BE2C (cell line): ENCODE measurements at regions not wholly inside any gene's neighbourhood (a gene's known extent, or its start where the extent isn't known, plus 50 kb on each side); places are given as distances from the start of the nearest gene placed in this dataset.

Source experiments
- DNase-seq: peaks from one replicate; pipeline ENCODE4 v3.0.0-alpha.2; 2020
- H3K27me3 ChIP-seq: fragments of 250-450 bp; sonication (Bioruptor Pico); 2 replicates; pipeline ENCODE4 v1.5.1; 2020; ENCODE audit warnings: mild to moderate bottlenecking
- H3K36me3 ChIP-seq: fragments of 250-450 bp; sonication (Bioruptor Pico); 2 replicates; pipeline ENCODE4 v1.5.1; 2020; ENCODE audit warnings: mild to moderate bottlenecking
- H3K4me1 ChIP-seq: fragments of 250-450 bp; sonication (Bioruptor Pico); 2 replicates; pipeline ENCODE4 v1.5.1; 2020
- H3K4me3 ChIP-seq: 2 replicates; pipeline ENCODE4 v1.5.1; 2011; ENCODE audit warnings: low read depth, low read length
- H3K9me3 ChIP-seq: fragments of 250-450 bp; sonication (Bioruptor Pico); 2 replicates; pipeline ENCODE4 v1.5.1; 2020
- TF ChIP-seq, protein P1 (sequence below): IDR thresholded peaks from 2 replicates; pipeline ENCODE4 v1.5.1; 2012; ENCODE audit warnings: mild to moderate bottlenecking, low read depth, low read length

DNA sequence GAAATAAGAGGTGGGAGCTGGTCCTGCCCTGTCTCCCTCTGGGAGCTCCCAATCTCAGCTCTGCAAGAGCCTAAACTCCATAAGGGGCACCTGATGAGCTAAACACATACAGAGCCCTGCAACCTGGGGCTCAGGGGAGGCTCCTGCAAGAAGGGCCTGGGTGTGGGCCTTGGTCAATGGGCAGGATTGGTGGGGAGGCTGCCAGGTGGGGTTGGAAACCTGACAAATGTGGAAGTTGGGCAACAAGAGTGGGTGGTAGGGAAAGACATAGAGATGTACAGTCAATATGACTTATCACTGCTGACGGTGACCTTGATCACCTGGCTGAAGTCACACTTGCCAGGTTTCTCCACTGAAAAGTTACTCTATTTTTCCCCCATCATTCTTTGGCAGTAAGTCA is 209.9 kb downstream of the TTC32 start:
- H3K9me3 ChIP-seq, result no peaks in the 10 kb centered on the region
- no peaks in the 10 kb centered on the region for H3K4me1 ChIP-seq
- no peak for DNase-seq
- no peaks in the 10 kb centered on the region for H3K36me3 ChIP-seq
- no peak overlapping the region for H3K4me3 ChIP-seq
- TF ChIP-seq, protein P1, sequence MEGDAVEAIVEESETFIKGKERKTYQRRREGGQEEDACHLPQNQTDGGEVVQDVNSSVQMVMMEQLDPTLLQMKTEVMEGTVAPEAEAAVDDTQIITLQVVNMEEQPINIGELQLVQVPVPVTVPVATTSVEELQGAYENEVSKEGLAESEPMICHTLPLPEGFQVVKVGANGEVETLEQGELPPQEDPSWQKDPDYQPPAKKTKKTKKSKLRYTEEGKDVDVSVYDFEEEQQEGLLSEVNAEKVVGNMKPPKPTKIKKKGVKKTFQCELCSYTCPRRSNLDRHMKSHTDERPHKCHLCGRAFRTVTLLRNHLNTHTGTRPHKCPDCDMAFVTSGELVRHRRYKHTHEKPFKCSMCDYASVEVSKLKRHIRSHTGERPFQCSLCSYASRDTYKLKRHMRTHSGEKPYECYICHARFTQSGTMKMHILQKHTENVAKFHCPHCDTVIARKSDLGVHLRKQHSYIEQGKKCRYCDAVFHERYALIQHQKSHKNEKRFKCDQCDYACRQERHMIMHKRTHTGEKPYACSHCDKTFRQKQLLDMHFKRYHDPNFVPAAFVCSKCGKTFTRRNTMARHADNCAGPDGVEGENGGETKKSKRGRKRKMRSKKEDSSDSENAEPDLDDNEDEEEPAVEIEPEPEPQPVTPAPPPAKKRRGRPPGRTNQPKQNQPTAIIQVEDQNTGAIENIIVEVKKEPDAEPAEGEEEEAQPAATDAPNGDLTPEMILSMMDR, result no peak
- no peaks in the 10 kb centered on the region for H3K27me3 ChIP-seq

DNA sequence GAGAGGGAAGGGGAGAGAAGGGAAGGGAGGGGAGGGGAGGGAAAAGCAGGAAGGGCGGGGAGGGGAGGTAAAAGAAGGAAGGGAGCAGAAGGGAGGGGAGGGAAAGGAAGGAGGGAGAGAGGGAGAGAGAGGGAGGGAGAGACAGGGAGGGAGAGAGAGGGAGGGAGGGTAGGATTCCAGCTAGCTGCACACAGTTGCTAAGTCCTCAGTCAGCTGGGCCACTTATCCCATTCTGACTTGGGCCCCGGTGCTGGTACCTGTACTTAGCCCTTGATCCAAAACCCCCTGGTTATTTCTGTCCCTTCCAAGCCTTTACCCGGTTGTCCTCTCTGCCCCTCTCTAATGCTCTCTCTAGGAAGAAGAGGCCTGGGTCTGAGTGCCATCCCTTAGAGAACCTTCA is 211.4 kb downstream of the TTC32 start:
- Histone ChIP-seq H3K4me3 (no peak overlapping the region), H3K9me3 (no peaks in the 10 kb centered on the region), H3K27me3 (no peaks in the 10 kb centered on the region), H3K4me1 (no peaks in the 10 kb centered on the region), H3K36me3 (no peaks in the 10 kb centered on the region)
- TF ChIP-seq, protein P1, result no peak
- no peak for DNase-seq

DNA sequence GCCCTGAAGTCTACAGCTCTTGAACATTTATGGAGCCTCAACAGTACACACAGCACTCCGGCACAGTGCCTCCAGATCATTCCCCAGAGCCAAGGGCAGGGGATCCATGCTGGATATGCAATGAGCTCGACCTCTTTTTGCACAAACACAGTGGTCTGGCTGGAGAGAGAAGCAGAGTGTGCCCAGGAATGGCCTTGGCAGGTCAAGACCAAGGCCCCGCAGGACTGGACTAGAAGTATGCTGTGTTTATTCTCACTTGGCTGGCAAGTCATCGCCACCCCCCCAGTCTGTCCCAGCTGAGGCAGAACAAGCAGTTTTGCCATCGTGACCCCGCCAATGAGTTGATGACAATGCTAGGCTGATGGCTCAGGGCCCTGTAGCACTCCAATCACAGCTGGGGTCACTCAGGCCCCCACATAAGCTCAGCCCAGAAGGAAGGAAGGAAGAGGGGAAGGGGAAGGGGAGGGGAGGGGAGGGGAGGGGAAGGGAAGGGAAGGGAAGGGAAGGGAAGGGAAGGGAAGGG is 212.1 kb downstream of the TTC32 start:
- Histone ChIP-seq H3K4me3 (no peak overlapping the region), H3K9me3 (no peaks in the 10 kb centered on the region), H3K27me3 (no peaks in the 10 kb centered on the region), H3K36me3 (no peaks in the 10 kb centered on the region), H3K4me1 (no peaks in the 10 kb centered on the region)
- TF ChIP-seq, protein P1, result no peak
- no peak for DNase-seq

DNA sequence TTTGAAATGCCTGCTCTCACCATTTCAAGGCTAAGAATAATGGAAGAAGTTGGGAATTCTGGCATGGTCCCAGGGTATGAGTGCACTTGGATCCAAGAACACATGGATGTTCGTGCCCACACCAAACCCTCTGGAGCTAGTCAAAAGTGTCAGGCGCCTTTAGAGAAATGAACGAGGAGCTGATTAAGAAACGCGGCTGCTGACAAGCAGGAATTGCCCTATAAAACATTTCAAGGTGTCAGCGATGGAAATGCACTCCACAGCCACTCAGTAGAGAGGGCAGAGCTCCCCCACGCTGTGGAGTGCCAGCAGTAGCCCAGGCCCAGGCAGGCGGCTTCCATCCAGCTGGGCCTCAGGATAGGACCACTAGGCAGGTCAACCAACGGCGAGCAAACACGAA is 213.7 kb downstream of the TTC32 start:
- Histone ChIP-seq H3K9me3 (no peaks in the 10 kb centered on the region), H3K4me3 (no peak overlapping the region), H3K36me3 (no peaks in the 10 kb centered on the region), H3K4me1 (no peaks in the 10 kb centered on the region), H3K27me3 (no peaks in the 10 kb centered on the region)
- TF ChIP-seq, protein P1, result no peak
- DNase-seq, result no peak

DNA sequence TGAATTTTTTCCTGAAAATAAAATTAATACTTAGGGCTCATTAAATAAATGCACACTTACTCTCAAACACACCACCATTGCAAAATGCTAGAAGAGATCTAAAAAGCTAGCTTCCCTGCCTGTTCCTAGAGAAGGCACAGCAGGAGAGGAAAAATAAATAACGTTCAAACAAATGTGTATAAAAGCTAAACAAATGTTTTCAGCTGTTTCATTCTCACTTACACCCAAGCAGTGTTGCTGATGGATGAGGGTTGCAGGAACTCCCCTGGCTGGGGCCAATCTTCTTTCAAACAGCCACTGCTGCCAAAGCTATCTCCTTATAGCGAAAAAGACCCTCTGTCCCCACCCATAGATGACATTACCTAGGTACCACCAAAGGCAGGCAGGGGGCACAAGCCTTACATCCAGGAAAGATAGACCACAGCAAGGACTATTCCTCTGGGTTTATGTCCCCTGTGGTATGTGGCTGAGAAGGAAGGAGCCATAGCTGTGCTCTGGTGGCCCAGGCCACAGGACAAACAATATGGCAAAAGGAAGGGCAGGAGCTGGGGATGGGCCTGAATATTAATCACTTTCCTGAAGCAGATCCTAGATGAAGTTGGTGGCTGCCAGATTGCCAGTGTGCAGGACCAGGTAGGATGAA is 214.6 kb downstream of the TTC32 start:
- Histone ChIP-seq H3K4me3 (no peak overlapping the region), H3K9me3 (no peaks in the 10 kb centered on the region), H3K36me3 (no peaks in the 10 kb centered on the region), H3K27me3 (no peaks in the 10 kb centered on the region), H3K4me1 (no peaks in the 10 kb centered on the region)
- DNase-seq, result no peak
- TF ChIP-seq, protein P1, result no peak

DNA sequence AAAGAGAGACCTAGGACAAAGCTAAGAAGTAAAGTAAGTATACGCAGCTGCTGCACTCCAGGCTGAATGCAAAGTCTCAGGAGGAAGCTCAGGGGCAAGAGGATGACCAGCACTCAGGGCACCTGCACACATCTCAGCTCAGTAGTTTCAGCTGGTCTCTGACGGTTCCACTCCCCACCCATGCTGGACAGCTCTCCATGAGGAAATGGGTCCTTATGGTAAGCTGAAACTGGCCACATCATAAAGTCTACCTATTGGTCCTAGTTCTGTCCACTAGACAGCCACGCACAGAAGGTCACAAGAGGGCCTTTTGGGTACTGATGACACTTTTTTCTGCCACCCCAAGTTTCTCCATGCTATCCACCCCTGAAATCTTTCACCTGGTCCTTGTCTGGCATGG is 215.3 kb downstream of the TTC32 start:
- no peaks in the 10 kb centered on the region for H3K9me3 ChIP-seq
- DNase-seq, result no peak
- no peaks in the 10 kb centered on the region for H3K36me3 ChIP-seq
- H3K27me3 ChIP-seq, result no peaks in the 10 kb centered on the region
- no peaks in the 10 kb centered on the region for H3K4me1 ChIP-seq
- TF ChIP-seq, protein P1, result no peak
- H3K4me3 ChIP-seq, result no peak overlapping the region
